GM12873 (cell line): ENCODE measurements at regions not wholly inside any gene's neighbourhood (a gene's known extent, or its start where the extent isn't known, plus 50 kb on each side); places are given as distances from the start of the nearest gene placed in this dataset.

Experiments used
- CTCF ChIP-seq: IDR thresholded peaks from 2 replicates; pipeline ENCODE4 v1.5.1; 2012; ENCODE audit warnings: low read depth, mild to moderate bottlenecking, moderate library complexity, low read length, control low read depth; ENCODE audit not compliant: insufficient read depth; ENCODE audit errors: missing control alignments

- TF ChIP-seq CTCF = no peak
Measured at GRCh38 chr1:39144924-39145323, 59.6 kb upstream of the MACF1 start.

- TF ChIP-seq CTCF = no peak
Measured at GRCh38 chr1:39145331-39145965, 59.0 kb upstream of the MACF1 start.

GRCh38 chr1:39146681-39147080 lies 57.8 kb upstream of the MACF1 start:
- TF ChIP-seq CTCF = no peak

GRCh38 chr1:39147099-39148025 lies 57.1 kb upstream of the MACF1 start:
- TF ChIP-seq CTCF = no peak

GRCh38 chr1:39148942-39149341 lies 55.6 kb upstream of the MACF1 start:
- no peak for TF ChIP-seq CTCF

- no peak for TF ChIP-seq CTCF
Measured at GRCh38 chr1:39149509-39149908, 55.0 kb upstream of the MACF1 start.

GRCh38 chr1:39150779-39151178 lies 53.7 kb upstream of the MACF1 start:
- TF ChIP-seq CTCF = no peak
